HEK293 (cell line): ENCODE measurements at regions not wholly inside any gene's neighbourhood (a gene's known extent, or its start where the extent isn't known, plus 50 kb on each side); places are given as distances from the start of the nearest gene placed in this dataset.

Experiments used
- CTCF ChIA-PET: fragments of 350-600 bp; formaldehyde crosslinking; extraction: SDS; loops from one replicate; lab custom pipeline; 2021; ENCODE audit warnings: antibody characterized with exemption; lab: Yijun Ruan, JAX
- POLR2A ChIA-PET: fragments of 300-600 bp; formaldehyde crosslinking; extraction: SDS; loops from one replicate; lab custom pipeline; 2020; ENCODE audit warnings: antibody characterized with exemption, inconsistent platforms; lab: Yijun Ruan, JAX
- H3K27ac ChIP-seq: fragments of 200-500 bp; sonication (Bioruptor generic); 2 replicates; pipeline ENCODE4 v1.5.1; 2014; ENCODE audit warnings: low read depth, low read length, control low read depth, inconsistent platforms; ENCODE audit errors: extremely low read depth
- H3K36me3 ChIP-seq, 2 experiments: fragments of 200-500 bp in 1 of 2; sonication (Bioruptor generic) in 1 of 2; 1 replicate in 1 of 2; 2 replicates in 1 of 2; pipeline ENCODE4 v1.5.1; 2014 to 2017; ENCODE audit warnings: inconsistent platforms in 2 of 2, low read length in 2 of 2; ENCODE audit not compliant: control insufficient read depth in 2 of 2, insufficient read depth in 1 of 2
- H3K4me1 ChIP-seq: fragments of 200-500 bp; sonication (Bioruptor generic); 2 replicates; pipeline ENCODE4 v1.5.1; 2014; ENCODE audit warnings: mild to moderate bottlenecking, low read length, inconsistent platforms; ENCODE audit not compliant: control insufficient read depth, insufficient read depth
- H3K4me3 ChIP-seq: 2 replicates; pipeline ENCODE4 v1.5.1; 2011; ENCODE audit warnings: low read depth, mild to moderate bottlenecking, control low read depth, low read length, moderate library complexity
- H3K9me3 ChIP-seq: fragments of 200-500 bp; sonication (Bioruptor generic); 2 replicates; pipeline ENCODE4 v1.5.1; 2014; ENCODE audit warnings: low read depth, low read length, inconsistent platforms; ENCODE audit not compliant: control insufficient read depth, insufficient read depth
- BCL11A ChIP-seq: fragments of 450-650 bp; formaldehyde crosslinking; IDR thresholded peaks from 2 replicates; pipeline ENCODE4 v1.5.1; 2016; ENCODE audit warnings: low read depth, missing biosample characterization, missing genetic modification characterization
- GLI2 ChIP-seq: fragments of 450-650 bp; formaldehyde crosslinking; IDR thresholded peaks from 2 replicates; pipeline ENCODE4; 2017; ENCODE audit warnings: missing biosample characterization, missing genetic modification characterization, low read depth, borderline replicate concordance
- KLF1 ChIP-seq: fragments of 450-650 bp; formaldehyde crosslinking; IDR thresholded peaks from 2 replicates; pipeline ENCODE4 v1.5.1; 2016; ENCODE audit warnings: missing biosample characterization, missing genetic modification characterization
- KLF8 ChIP-seq: fragments of 450-650 bp; formaldehyde crosslinking; IDR thresholded peaks from 2 replicates; pipeline ENCODE4 v1.5.1; 2016; ENCODE audit warnings: missing biosample characterization, missing genetic modification characterization
- SCRT2 ChIP-seq: fragments of 450-650 bp; formaldehyde crosslinking; IDR thresholded peaks from 2 replicates; pipeline ENCODE4 v1.5.1; 2016; ENCODE audit warnings: missing biosample characterization, missing genetic modification characterization
- TCF7L2 ChIP-seq: IDR thresholded peaks from 2 replicates; pipeline ENCODE4 v1.6.1; 2011; ENCODE audit warnings: low read depth, mild to moderate bottlenecking, inconsistent platforms, low read length, moderate library complexity, borderline replicate concordance
- ZNF121 ChIP-seq: fragments of 450-650 bp; formaldehyde crosslinking; IDR thresholded peaks from 2 replicates; pipeline ENCODE4 v1.5.1; 2016; ENCODE audit warnings: missing biosample characterization, missing genetic modification characterization
- ZNF221 ChIP-seq: fragments of 450-650 bp; formaldehyde crosslinking; IDR thresholded peaks from 2 replicates; pipeline ENCODE4 v1.5.1; 2017; ENCODE audit warnings: missing biosample characterization, missing genetic modification characterization, borderline replicate concordance
- ZNF239 ChIP-seq: fragments of 450-650 bp; formaldehyde crosslinking; IDR thresholded peaks from 2 replicates; pipeline ENCODE4 v1.5.1; 2016; ENCODE audit warnings: missing biosample characterization, missing genetic modification characterization
- ZNF394 ChIP-seq: fragments of 450-650 bp; formaldehyde crosslinking; IDR thresholded peaks from 2 replicates; pipeline ENCODE4 v1.5.1; 2016; ENCODE audit warnings: missing biosample characterization, missing genetic modification characterization, mild to moderate bottlenecking, moderate library complexity, borderline replicate concordance
- ZNF423 ChIP-seq: fragments of 450-650 bp; formaldehyde crosslinking; IDR thresholded peaks from 2 replicates; pipeline ENCODE4 v1.5.1; 2016; ENCODE audit warnings: missing biosample characterization, missing genetic modification characterization
- ZNF488 ChIP-seq: fragments of 450-650 bp; formaldehyde crosslinking; IDR thresholded peaks from 2 replicates; pipeline ENCODE4 v1.5.1; 2016; ENCODE audit warnings: missing biosample characterization, missing genetic modification characterization
- ZNF514 ChIP-seq: fragments of 450-650 bp; formaldehyde crosslinking; IDR thresholded peaks from 2 replicates; pipeline ENCODE4 v1.5.1; 2016; ENCODE audit warnings: missing biosample characterization, missing genetic modification characterization
- ZNF830 ChIP-seq: fragments of 450-650 bp; IDR thresholded peaks from 2 replicates; pipeline ENCODE4 v1.5.0; 2018; ENCODE audit warnings: missing biosample characterization, missing genetic modification characterization, low read depth, mild to moderate bottlenecking, moderate library complexity
- ZSCAN16 ChIP-seq: fragments of 450-650 bp; formaldehyde crosslinking; IDR thresholded peaks from 2 replicates; pipeline ENCODE4 v1.5.1; 2016; ENCODE audit warnings: missing biosample characterization, missing genetic modification characterization
- TF ChIP-seq, protein P1 (sequence below): fragments of 450-650 bp; formaldehyde crosslinking; IDR thresholded peaks from 2 replicates; pipeline ENCODE4 v1.5.1; 2016; ENCODE audit warnings: missing biosample characterization, missing genetic modification characterization

GRCh38 chr2:59150217-59150849, 909.2 kb upstream of the FANCL start (continued):
- no peak for TF ChIP-seq ZSCAN16 (tag by site-specific recombination)

GRCh38 chr2:59149271-59149670, 908.1 kb upstream of the FANCL start:
- ChIA-PET POLR2A (no interaction called here), CTCF (interaction anchor here (0.7 kb wide), 1 partner anchor 1391 kb away, joined by 3 read pairs; no protein-coding TSS in a partner anchor)
- H3K4me3 ChIP-seq, result no peak overlapping the region
- H3K36me3 ChIP-seq, result no peaks in the 10 kb centered on the region
- no peak for TF ChIP-seq GLI2 (tag by site-specific recombination)
- 0 out of 2 replicates have a peak, but pooled peaks have one; percentile 21 for TF ChIP-seq SCRT2
- no peaks in the 10 kb centered on the region for H3K9me3 ChIP-seq
- H3K27ac ChIP-seq, result no peak overlapping the region
- H3K4me1 ChIP-seq, result peaks cover 4% of the 10 kb centered on the region; the same call in 1 of the 2 replicates

DNA sequence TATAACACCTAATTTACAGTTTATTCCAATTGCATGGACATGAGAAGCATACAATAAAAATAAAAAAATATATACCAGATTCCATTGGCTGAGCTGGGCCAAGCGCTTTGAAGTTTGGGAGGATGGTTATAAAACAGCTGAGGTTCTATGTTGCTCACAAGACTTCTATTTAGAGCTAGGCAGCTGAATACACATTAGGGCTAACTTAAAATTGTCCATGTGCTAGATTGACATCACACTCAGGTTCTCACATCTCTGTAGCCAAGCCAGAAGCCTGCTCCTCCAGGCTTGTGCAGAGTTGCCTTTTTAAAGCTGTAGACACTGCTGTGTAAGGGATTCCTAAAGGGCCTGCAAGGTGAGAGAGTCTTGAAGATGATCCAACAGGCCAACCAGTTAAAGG, 871.1 kb upstream of the FANCL start:
- POLR2A ChIA-PET, result no interaction called here
- H3K9me3 ChIP-seq, result no peaks in the 10 kb centered on the region
- H3K4me3 ChIP-seq, result no peak overlapping the region
- no peaks in the 10 kb centered on the region for H3K36me3 ChIP-seq
- TF ChIP-seq ZNF221 (tag by site-specific recombination) (no peak), KLF8 (tag by site-specific recombination) (no peak), ZNF423 (tag by site-specific recombination) (no peak), ZNF239 (tag by site-specific recombination) (no peak), ZNF514 (tag by site-specific recombination) (no peak), ZNF121 (no peak)
- TF ChIP-seq, protein P1, sequence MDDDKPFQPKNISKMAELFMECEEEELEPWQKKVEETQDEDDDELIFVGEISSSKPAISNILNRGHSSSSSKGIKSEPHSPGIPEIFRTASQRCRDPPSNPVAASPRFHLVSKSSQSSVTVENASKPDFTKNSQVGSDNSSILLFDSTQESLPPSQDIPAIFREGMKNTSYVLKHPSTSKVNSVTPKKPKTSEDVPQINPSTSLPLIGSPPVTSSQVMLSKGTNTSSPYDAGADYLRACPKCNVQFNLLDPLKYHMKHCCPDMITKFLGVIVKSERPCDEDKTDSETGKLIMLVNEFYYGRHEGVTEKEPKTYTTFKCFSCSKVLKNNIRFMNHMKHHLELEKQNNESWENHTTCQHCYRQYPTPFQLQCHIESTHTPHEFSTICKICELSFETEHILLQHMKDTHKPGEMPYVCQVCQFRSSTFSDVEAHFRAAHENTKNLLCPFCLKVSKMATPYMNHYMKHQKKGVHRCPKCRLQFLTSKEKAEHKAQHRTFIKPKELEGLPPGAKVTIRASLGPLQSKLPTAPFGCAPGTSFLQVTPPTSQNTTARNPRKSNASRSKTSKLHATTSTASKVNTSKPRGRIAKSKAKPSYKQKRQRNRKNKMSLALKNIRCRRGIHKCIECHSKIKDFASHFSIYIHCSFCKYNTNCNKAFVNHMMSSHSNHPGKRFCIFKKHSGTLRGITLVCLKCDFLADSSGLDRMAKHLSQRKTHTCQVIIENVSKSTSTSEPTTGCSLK (tag by site-specific recombination), result no peak
- CTCF ChIA-PET, result interaction anchor here (0.6 to 1.1 kb wide), 2 partner anchors 10 to 405 kb away, joined by 3 to 4 read pairs; no protein-coding TSS in a partner anchor
- no peaks in the 10 kb centered on the region for H3K4me1 ChIP-seq
- no peak overlapping the region for H3K27ac ChIP-seq

GRCh38 chr2:59096973-59097372, 855.8 kb upstream of the FANCL start:
- Histone ChIP-seq H3K4me1 (no peaks in the 10 kb centered on the region), H3K9me3 (no peaks in the 10 kb centered on the region), H3K36me3 (no peaks in the 10 kb centered on the region), H3K4me3 (no peak overlapping the region), H3K27ac (no peak overlapping the region)
- POLR2A ChIA-PET, result no interaction called here
- TF ChIP-seq TCF7L2 (no peak), ZNF830 (no peak), KLF1 (tag by site-specific recombination) (no peak), ZNF394 (tag by site-specific recombination) (no peak), ZNF488 (tag by site-specific recombination) (no peak), BCL11A (tag by site-specific recombination) (no peak)
- TF ChIP-seq, all 188 proteins: peak for 0
- CTCF ChIA-PET, result no interaction called here
